DOHH2 (cell line): ENCODE measurements at regions not wholly inside any gene's neighbourhood (a gene's known extent, or its start where the extent isn't known, plus 50 kb on each side); places are given as distances from the start of the nearest gene placed in this dataset.
A peak's percentile ranks its signal among the peaks of the same experiment; 100 is the strongest.

Source experiments
- H3F3A ChIP-seq: fragments of 200-600 bp; sonication (generic), shearing (Covaris generic); 2 replicates; pipeline ENCODE4 v1.6.0; 2016; ENCODE audit warnings: antibody characterized with exemption, mild to moderate bottlenecking; ENCODE audit not compliant: control insufficient read depth, insufficient read depth
- H3K27ac ChIP-seq: fragments of 200-600 bp; sonication (generic); 2 replicates; pipeline ENCODE4 v1.5.1; 2014; ENCODE audit warnings: low read depth, mild to moderate bottlenecking, low read length, moderate library complexity
- H3K27me3 ChIP-seq: fragments of 200-600 bp; sonication (generic); 2 replicates; pipeline ENCODE4 v1.6.1; 2014; ENCODE audit warnings: mild to moderate bottlenecking, low read length, mixed read lengths; ENCODE audit not compliant: control insufficient read depth
- H3K36me3 ChIP-seq: fragments of 200-600 bp; sonication (generic); 2 replicates; pipeline ENCODE4 v1.6.1; 2014; ENCODE audit warnings: mild to moderate bottlenecking, low read length, moderate library complexity, mixed read lengths; ENCODE audit not compliant: control insufficient read depth
- H3K4me1 ChIP-seq: fragments of 200-600 bp; sonication (generic); 2 replicates; pipeline ENCODE4 v1.6.1; 2014; ENCODE audit warnings: mild to moderate bottlenecking, low read length, mixed read lengths; ENCODE audit not compliant: control insufficient read depth
- H3K4me2 ChIP-seq: fragments of 200-600 bp; sonication (generic); 2 replicates; pipeline ENCODE4 v1.6.0; 2014; ENCODE audit warnings: mild to moderate bottlenecking, low read length, moderate library complexity
- H3K4me3 ChIP-seq: fragments of 200-600 bp; sonication (generic); 2 replicates; pipeline ENCODE4 v1.5.1; 2014; ENCODE audit warnings: mild to moderate bottlenecking, low read length, mixed read lengths
- H3K79me2 ChIP-seq: fragments of 200-600 bp; sonication (generic); 2 replicates; pipeline ENCODE4 v1.6.1; 2014; ENCODE audit warnings: mild to moderate bottlenecking, low read length, mixed read lengths; ENCODE audit not compliant: control insufficient read depth
- H3K9me2 ChIP-seq: fragments of 200-600 bp; sonication (generic); replicated peaks from 2 replicates; pipeline ENCODE4 v1.6.1; 2014; ENCODE audit warnings: mild to moderate bottlenecking, low read length, mixed read lengths; ENCODE audit not compliant: control insufficient read depth
- H3K9me3 ChIP-seq: fragments of 200-600 bp; sonication (generic); 2 replicates; pipeline ENCODE4 v1.6.1; 2014; ENCODE audit warnings: antibody characterized with exemption, low read length, mixed read lengths; ENCODE audit not compliant: control insufficient read depth, insufficient read depth
- H4K20me1 ChIP-seq: fragments of 200-600 bp; sonication (generic); 2 replicates; pipeline ENCODE4 v1.6.0; 2014; ENCODE audit warnings: low read depth, mild to moderate bottlenecking, antibody characterized with exemption, low read length, moderate library complexity; ENCODE audit not compliant: control insufficient read depth, insufficient read depth
- CTCF ChIP-seq: fragments of 200-600 bp; sonication (generic); IDR thresholded peaks from one replicate; pipeline ENCODE4 v1.5.1; 2014; ENCODE audit warnings: antibody characterized with exemption, mild to moderate bottlenecking, low read depth, low read length; ENCODE audit not compliant: poor library complexity, severe bottlenecking
- EZH2phosphoT487 ChIP-seq: fragments of 200-600 bp; sonication (generic); IDR thresholded peaks from 2 replicates; pipeline ENCODE4 v1.6.1; 2017; ENCODE audit warnings: borderline replicate concordance, mild to moderate bottlenecking, antibody characterized with exemption, low read length, moderate library complexity, mixed read lengths

GRCh38 chr5:104412649-104413240 lies 850.2 kb upstream of the NUDT12 start:
- Histone ChIP-seq H3K79me2 (no peaks in the 10 kb centered on the region), H3K4me2 (no peak overlapping the region), H3K36me3 (no peaks in the 10 kb centered on the region), H3K27ac (no peak overlapping the region), H3K4me1 (no peaks in the 10 kb centered on the region), H3K9me3 (no peaks in the 10 kb centered on the region), H4K20me1 (no peaks in the 10 kb centered on the region), H3K4me3 (no peak overlapping the region), H3F3A (no peaks in the 10 kb centered on the region), H3K27me3 (no peaks in the 10 kb centered on the region), H3K9me2 (no peaks in the 10 kb centered on the region)
- TF ChIP-seq EZH2phosphoT487 (no peak), CTCF (peak; percentile 59)

- no peaks in the 10 kb centered on the region for H4K20me1 ChIP-seq
- no peaks in the 10 kb centered on the region for H3K4me1 ChIP-seq
- H3K4me2 ChIP-seq, result no peak overlapping the region
- H3K9me3 ChIP-seq, result no peaks in the 10 kb centered on the region
- no peaks in the 10 kb centered on the region for H3K9me2 ChIP-seq
- no peak overlapping the region for H3K27ac ChIP-seq
- H3F3A ChIP-seq, result no peaks in the 10 kb centered on the region
- no peaks in the 10 kb centered on the region for H3K36me3 ChIP-seq
- TF ChIP-seq CTCF (no peak), EZH2phosphoT487 (no peak)
- H3K79me2 ChIP-seq, result no peaks in the 10 kb centered on the region
- H3K4me3 ChIP-seq, result no peak overlapping the region
- no peaks in the 10 kb centered on the region for H3K27me3 ChIP-seq
These were observed 838.4 kb upstream of the NUDT12 start for GRCh38 chr5:104400941-104401340.

- Histone ChIP-seq H3K4me1 (no peaks in the 10 kb centered on the region), H3K4me3 (no peak overlapping the region), H3K9me2 (no peaks in the 10 kb centered on the region), H3K79me2 (no peaks in the 10 kb centered on the region), H3K9me3 (no peaks in the 10 kb centered on the region), H3K4me2 (no peak overlapping the region), H3K36me3 (no peaks in the 10 kb centered on the region), H3F3A (no peaks in the 10 kb centered on the region), H4K20me1 (no peaks in the 10 kb centered on the region), H3K27me3 (no peaks in the 10 kb centered on the region), H3K27ac (no peak overlapping the region)
- TF ChIP-seq EZH2phosphoT487, result no peak
- TF ChIP-seq CTCF, result no peak
These were observed 823.3 kb upstream of the NUDT12 start for GRCh38 chr5:104385906-104386305.
